HG02642 (cell line): ENCODE measurements at regions not wholly inside any gene's neighbourhood (a gene's known extent, or its start where the extent isn't known, plus 50 kb on each side); places are given as distances from the start of the nearest gene placed in this dataset.

ENCODE experiments used
- ATAC-seq: cut with Tn5 transposase; IDR thresholded peaks from one replicate; pipeline ENCODE4 v1.9.1; 2021; ENCODE audit warnings: mild to moderate bottlenecking; ENCODE audit not compliant: unreplicated experiment, poor library complexity

DNA sequence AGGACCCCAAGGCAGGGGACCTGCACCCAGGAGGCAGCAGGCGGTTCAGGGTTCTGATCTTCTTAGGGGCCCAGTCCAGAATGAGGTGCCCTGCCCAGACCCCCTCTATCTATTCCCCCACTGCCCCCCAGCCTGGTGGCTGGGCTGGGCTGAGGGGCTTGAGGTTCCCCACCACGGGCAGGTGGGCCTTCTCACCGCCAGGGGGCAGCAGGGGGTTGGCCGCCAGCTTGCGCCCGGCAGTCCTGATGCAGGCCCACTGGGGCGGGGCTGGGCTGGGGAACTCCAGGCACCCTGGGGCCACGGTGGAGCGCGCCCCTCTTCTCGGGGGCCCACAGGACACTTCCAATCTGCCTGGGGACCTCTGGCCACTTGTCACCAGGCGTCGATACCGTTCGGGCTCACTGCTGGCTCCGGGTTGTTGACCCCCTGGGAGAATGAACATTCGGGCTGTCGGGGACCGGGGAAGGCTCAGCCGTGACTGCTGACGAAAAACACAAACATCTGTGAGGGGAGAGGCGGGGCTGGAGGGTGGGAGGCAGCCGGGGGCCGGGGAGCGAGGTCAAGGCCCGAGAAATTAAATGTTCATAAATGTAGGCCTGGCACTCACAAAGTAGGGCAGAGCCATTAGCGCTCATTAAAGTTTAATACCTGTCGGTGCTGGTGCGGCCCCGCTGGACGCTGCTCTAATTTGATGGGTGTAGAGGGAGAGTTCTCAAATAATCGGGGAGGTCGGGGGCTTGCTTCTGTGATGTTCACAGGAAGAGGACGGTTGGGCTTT, 219.3 kb upstream of the GSE1 start:
- no peak for ATAC-seq

DNA sequence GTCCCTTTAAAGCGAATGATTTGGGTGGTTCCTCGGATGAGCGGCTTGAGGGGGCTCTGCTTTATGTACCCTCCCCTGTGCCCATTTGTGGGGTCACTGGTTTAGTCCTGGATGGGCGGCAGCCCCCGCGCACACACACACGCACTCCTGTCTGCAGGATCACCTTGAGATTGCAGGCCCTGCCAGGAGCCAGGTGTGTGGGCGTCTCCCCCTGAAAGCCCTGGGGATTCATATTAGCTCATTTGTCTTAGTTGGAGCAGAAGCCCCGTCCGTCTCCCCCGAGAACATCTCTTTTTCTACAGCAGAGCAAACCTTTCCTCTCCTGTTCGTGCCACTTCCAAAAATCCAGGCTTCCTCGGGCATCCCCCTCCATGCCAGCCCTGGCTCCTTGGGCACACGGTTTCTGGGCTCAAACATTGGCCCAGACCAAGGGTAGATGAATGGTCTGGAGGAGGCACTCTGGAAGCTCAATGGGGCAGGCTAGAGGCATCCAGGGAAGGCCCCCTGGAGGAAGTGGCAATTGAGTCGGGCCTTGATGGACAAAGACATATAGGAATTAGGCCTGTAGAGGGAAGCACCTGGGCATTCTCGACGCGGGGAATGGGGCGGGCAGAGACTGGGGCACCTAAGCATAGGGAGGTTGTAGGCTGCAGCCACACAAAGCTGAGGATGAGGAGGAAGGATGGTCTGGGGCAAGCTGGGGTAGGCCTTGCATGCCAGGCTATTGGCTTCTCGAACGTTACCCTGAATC, 218.5 kb upstream of the GSE1 start:
- no peak for ATAC-seq

DNA sequence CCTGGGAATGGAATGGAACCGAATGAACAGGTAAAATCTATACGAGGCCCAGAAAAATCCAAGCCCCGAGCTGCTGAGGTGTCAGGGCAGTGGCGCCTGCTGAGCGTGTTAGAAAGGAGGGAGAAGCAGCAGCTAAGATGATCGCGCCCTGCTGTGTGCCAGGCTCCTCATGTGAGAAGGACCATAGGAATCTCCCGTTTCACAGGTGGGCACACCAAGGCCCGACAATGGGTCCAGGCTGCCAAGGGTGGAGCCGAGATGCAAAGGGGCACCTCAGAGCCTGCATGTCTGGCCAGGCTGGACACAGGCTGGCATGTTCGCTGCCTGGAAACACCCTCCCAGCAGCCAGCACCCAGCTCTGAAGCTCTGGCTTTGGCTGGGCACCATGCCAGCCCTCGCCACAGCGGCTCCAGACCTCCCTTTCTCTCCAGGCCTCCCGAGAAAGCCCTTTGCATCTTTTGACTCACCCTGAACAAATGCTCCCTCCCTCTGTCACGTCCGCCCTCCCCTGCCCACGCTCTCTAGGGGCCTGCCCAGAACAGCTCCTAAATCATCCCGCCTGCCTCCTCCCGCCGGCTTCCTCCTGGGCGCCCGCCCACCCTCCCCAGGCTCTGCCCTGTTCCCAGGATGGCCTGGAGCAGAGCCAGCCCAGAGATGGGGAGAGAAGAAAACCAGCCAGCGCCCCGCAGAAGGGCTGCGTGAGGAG, 217.8 kb upstream of the GSE1 start:
- no peak for ATAC-seq

DNA sequence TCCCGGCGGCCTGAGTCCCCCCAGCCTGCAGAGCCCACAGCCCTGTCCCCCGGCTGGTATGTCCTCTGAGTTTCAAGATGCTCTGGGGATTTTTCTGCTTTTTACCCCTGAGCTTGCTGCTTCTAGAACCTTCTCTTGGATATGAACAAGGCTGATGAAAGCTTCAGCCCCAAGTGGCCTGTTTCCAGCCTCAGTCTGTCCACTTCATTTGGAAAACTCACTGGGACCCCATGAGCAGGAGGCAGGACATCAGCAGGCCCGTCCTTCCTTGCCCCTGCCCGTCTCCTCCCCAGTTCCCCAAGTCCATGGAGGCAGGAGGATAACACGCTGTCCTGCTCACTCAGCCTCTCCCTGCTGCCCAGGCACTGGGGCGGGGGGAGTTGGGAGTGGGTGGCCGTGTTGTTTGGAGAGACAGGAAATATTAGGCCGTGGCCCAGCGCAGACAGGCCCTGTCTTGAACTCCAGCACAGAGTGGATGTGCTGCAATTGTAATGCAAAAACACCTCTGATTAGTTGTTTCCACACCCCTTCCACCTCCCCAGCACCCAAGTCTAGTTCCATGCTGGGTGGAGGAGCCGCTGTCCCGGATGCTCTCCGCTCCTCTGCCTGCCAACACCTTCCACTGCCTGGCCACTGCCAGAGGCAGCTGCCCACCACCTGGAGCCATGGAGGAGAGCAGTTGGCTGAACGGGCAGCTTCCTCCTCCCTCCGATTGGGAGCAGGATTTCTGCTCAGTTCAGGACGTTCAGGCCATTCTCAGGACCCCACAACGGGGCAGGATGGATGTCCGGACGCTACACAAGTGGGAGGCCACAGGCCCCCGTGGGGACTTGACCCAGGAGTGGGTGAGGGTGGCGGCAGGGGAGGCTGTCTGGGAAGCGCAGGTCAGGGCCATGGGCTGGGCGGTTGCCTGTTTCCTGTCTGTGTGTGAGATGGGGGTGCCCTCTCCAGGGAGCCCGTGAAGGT, 216.9 kb upstream of the GSE1 start:
- no peak for ATAC-seq

DNA sequence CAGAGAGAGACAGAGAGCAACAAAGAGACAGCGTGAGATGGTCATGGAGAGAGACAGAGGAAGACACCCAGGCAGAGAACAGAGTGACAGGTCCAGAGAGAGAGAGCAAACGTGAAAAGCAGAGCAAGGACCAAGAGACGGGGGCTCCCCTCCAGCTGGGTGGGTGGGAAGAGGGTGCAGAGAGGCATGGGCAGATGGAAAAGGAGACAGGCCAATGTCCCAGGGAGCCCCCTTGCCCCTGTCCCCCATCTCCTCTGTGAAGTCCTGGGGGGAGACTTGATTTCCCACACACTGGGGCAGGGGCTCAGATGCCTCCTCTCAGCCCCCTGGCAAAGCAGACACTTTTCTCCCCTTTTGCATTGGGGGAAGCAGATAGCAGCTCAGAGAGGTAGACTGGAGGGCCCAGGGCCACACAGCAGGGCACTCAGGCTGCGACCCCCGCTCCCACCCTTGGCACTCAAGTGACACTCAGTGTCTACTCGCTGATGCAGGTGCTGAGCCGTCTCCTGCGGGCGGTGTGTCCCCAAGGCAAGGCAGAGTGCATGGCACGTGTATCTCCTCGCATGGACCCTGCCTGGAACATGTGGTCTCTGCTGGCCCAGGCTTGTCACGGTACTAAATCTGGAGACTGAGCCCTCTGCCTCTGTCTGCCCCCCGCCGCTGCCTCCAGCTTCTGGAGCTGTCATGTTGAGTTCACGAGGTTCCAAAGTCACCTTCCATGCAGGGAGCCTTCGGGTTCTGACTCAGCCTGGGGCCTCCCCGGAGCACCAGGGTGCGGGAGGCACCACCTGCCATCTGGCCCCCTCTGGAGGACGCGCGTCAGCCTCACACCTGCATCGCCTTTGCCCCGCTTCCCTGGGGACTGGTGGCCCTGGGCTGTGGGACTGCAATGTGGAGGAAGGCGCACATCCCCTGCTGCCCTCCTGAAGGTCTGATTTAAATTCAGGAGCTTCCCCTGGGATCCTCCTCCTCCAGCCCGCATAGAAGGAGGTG, 215.9 kb upstream of the GSE1 start:
- no peak for ATAC-seq

DNA sequence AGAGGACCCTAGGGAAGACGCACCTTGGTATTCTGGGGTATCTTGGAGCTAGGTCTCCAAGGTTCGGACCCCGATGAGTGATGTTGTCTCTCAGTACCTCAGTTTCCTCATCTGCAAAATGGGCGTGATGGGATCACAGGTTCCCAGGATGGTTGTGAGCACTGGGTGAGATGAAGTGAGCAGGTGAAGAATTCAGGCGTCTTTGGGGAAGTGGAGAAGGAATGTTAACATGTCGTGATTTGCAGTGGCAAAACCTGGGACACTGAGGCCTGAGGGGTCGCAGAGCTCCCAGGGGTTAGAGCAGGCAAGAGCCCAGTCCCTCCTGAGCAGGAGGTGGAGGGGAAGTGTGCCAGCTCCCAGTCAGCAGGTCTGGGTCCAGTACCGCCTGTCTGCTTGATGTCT, 215.1 kb upstream of the GSE1 start:
- no peak for ATAC-seq

DNA sequence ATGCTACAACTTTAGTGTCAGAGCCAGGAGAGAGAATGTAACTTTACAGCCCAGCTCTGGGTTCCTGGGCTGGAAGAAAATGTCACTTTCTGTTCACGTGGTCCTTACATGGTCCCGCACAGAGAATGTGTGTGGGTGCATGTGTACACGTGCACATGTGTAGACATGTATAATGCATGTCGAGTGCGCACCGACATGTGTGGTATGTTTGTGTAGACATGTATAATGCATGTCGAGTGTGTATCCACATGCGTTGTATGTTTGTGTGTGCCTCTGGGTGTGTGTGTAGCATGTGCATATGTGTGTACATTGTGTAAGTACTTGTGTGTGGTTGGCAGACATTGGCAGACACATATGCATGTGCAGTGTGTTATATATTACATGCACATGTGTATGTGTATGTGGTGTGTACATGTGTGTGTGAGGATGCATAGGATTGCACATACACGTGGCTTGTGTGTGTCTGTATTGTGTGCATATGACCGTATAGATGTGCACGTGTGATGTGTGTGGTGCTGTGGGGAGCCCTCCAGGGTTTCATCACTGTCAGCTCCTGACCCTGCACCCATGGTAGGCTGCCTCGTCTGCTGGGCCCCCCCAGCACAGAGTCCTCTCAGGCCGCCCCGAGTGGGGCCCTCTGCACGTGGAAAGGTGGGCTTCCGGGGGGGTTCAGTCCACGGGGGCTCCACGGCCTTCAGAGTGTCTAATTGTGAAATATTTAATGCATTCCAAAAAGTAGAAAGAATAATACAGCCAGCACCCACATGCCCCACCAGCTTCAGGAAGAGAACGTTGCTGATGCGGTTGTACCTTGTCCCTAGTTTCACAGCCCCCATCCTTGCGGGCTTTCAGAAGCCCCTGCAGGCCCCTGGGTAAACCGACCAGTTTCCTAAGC, 214.2 kb upstream of the GSE1 start:
- no peak for ATAC-seq

DNA sequence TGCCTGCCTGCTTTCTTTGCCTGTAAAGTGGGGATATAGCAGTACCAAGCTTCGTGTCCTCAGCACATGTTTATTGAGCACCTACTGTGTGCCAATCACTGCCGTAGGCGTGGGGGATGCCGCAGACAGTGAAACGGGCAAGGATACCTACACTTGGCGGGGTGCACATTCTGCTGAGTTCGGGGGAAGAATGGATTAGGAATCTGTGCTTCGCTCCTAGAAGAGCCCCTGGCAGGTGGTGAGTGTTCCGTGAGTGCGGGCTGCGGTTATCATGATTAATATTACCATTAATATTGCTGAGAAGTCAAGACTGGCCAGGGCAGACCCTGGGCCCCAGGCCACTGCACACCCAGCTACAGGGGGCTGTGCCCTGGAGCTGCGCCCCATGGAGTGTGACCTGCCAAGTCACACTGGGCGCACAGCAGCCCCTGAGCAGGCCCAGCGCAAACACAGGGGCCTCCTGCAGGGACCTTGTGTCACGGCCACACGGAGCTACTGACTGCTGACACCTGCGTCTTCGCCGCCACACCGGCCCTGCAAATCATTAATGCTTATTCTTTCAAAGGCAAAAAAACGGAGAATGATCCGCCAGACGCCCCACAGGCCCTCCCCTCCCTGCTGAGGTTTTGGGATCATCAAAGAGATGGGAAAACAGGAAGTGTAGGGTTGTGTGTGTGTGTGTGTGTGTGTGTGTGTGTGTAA, 213.4 kb upstream of the GSE1 start:
- ATAC-seq = no peak

DNA sequence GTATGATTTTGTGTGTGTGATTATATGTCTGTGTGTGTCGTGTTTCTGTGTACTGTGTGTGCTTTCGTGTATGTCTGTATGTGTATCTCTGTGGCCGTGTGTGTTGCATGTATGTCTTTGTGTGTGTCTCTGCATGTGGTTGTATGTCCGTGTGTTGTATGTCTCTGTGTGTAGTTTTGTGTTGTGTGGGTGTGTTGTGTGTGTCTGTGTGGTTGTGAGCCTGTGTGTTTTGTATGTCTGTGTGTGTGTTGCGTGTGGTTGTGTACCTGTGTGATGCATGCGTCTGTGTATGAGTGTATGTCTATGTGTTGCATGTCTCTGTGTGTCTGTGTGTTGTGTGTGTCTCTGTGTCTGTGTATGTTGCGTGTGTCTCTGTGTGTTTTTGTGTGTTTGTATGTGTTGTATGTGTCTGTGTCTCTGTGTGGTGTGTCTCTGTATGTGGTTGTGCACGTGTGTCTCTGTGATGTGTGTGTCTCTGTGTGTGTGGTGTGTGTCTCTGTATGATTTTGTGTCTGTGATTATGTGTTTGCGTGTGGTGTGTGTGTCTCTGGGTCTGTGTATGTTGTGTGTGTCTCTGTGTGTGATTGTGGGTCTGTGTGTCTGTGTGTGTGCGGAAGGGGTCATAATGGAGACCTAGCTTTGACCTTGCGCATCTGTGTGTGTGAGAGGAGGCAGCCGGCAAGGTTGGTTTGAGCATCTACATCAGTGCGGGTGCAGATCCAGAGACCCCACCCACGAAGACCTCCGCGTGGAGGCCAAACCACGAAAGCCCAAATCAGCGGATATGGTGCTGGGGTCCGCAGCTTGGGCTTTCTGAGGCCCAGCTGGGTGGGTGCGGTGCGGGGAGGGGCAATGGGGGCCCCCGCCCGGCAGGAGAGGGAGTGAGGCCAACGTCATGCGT, 212.6 kb upstream of the GSE1 start:
- ATAC-seq = no peak

DNA sequence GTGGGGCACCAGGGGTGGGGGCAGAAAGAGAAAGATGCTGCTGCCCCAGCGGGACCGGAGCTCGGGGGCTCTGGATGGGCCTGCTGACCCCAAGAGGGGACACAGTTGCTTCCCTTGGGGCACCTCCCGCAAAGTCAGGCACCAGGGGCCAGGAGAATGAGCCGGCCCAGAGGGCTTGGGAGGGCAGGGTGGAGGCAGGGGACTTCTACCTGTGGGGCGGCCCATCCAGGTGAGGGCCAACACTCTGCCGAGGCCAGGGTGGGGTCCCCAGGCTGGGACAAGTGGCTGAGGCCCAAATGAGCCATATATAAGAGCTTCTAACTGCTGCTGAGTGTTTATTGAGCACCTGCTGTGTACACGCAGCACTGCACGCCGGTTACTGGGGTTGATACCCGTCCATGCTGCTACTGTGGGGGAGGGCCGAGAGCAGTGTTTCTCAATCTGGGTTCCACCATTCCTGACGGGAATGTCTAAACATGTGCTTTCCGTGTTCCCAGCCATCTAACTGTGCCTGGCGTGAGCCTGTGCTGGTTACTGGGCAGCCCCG, 211.7 kb upstream of the GSE1 start:
- no peak for ATAC-seq

DNA sequence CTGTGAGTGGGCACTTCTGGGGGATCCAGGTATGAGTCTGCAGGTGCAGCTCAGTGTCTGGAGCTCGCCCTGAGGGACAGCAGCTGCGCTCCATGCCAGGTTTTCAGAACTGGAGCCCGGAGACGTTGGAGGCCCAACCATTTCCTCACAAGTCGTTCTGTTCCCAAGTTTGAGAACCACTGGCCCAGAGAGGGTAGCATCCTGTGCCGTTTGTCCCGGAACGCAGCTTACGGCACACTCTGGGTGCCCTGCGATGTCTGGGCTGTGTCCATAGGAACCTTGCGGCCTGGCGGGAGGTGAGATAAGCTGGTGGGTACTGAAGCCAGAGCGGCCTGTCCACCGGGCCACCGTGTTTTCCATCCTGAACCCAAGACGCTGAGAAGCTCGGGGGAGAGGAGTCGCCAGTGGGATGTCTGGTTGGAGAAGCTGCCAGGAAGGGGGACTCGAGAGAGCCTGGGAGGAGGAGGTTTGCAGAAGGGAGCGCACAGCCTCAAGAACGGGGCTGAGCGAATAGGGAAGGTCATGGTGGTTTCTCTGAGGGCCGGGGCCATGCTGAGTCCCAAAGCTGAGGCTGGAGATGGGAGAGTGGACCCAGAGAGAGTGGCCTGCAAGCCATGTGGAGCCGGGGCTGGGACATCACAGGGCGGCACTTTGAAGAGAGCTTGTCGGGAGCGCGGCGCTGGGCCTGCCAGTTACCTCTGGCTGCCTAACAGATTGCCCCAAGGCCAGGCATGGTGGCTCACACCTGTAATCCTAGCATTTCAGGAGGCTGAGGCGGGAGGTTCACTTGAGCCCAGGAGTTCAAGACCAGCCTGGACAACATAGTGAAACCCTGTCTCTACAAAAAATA, 211.0 kb upstream of the GSE1 start:
- no peak for ATAC-seq

DNA sequence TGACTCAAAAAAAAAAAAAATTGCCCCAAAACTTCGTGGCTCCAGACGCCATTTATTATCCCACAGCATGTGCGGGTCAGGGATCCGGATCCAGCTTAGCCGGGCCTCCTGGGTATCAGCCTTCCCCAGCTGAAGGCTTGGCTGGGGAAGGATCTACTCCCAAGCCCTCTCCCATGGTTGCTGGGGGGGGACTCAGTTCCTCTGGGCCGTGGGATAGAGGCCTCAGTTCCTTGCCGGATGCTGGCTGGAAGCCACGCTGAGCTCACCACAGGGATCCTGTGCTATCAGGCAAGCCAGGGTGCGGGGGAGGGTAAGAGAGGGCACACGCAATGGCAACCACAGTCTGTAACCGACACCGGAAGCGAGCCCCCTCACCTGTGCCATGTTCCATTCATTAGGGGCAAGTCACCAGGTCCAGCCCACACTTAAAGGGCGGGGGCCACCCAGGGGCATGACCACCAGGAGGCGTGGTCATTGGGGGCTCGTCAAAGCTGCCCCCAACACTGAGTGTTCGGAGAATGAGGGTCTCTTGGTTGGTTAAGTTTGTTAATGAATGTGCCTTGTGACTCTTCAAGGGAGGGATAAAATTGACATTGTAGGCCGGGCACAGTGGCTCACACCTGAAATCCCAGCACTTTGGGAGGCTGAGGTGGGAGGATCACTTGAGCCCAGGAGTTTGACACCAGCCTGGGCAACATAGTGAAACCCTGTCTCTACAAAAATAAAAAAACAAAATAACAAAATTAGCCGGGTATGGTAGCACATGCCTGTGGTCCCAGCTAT, 210.0 kb upstream of the GSE1 start:
- ATAC-seq = no peak

DNA sequence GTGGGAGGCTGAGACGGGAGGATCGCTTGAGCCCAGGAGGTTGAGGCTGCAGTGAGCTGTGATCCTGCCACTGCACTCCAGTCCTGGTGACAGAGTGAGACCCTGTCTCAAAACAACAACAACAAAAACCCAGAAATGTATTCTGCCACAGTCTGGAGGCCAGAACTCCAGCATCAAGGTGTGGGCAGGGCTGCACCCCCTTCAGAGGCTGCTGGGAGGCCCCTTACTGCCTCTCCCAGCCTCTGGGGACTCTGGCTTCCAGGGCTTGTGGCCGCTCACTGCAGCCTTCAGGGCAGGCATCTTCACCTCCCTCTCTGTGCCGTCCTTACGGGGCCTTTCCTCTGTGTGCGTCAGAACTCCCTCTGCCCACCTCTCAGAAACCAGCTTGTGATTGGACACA, 209.4 kb upstream of the GSE1 start:
- ATAC-seq = no peak

DNA sequence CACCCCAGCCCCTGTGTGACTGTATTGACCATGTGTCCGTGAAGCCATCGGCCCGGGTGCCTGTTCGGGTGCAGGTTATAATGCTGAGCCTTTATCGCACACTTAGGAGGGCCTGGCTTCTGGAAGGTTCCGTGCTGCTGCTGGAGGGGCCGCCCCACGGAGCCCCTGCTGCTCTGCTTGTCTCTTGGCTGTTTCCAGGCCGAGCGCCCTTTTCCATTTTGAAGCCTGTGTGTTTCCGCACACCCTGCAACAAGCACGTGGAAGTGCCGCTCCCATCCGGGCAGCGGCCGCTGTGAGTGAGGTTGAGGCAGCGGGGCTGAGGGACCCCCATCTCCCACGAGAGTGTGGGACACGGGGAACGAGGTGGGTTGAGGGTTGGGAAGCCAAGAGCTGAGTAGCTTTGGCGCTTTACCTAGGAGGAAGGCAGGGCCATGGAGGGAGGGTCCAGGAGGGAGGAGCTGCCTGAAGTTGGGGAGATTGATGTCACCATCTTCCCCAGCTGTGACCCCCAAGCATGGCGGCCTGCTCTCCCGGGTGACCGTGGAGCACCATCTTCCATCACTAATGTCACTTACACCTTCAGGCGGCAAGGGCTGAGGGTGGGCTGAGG, 200.1 kb upstream of the GSE1 start:
- no peak for ATAC-seq
